ENCODE measurements at regions not wholly inside any gene's neighbourhood (a gene's known extent, or its start where the extent isn't known, plus 50 kb on each side); places are given as distances from the start of the nearest gene placed in this dataset.
A peak's percentile ranks its signal among the peaks of the same experiment; 100 is the strongest.

GRCh38 chr21:41639336-41639735, 127.5 kb downstream of the RIPK4 start:
- POLR2A ChIA-PET = no interaction called here

More at GRCh38 chr21:41639336-41639735, 127.5 kb downstream of the RIPK4 start:
- no peaks in the 10 kb centered on the region for H3K27me3 ChIP-seq (ENCODE audit: insufficient read depth)
- no peak overlapping the region for H3K9ac ChIP-seq
- H3F3A ChIP-seq (replicated peaks; ENCODE audit: insufficient read depth) = peaks cover 38% of the 10 kb centered on the region
- H3K9me2 ChIP-seq = no peaks in the 10 kb centered on the region
- H3K4me3 ChIP-seq (ENCODE audit: low read depth in 2 of 2, low read length in 1 of 2) = no peak overlapping the region
- no peak for TF ChIP-seq TCF12 (IDR thresholded peaks at IDR 0.05)
- no peak for TF ChIP-seq CTCF (IDR thresholded peaks at IDR 0.05)
- TF ChIP-seq EP300 (IDR thresholded peaks at IDR 0.05; ENCODE audit: borderline replicate concordance in 1 of 2, low read depth in 1 of 2, low read length in 1 of 2) = no peak
- TF ChIP-seq RFX5 (IDR thresholded peaks at IDR 0.05; ENCODE audit: low read length) = no peak
- no peak for TF ChIP-seq MAX (IDR thresholded peaks at IDR 0.05; ENCODE audit: low read depth)
- TF ChIP-seq PBX3 (IDR thresholded peaks at IDR 0.05) = no peak
- TF ChIP-seq FOXJ3 (CRISPR knock-in tag; IDR thresholded peaks at IDR 0.05) = no peak
- TF ChIP-seq YY1 (IDR thresholded peaks at IDR 0.05; ENCODE audit: low read depth) = no peak
- TF ChIP-seq FOSL2 (IDR thresholded peaks at IDR 0.05; ENCODE audit: borderline replicate concordance, low read depth) = no peak
- TF ChIP-seq RXRA (IDR thresholded peaks at IDR 0.05; ENCODE audit: borderline replicate concordance, low read depth) = no peak
- no peak for TF ChIP-seq USF2 (IDR thresholded peaks at IDR 0.05; ENCODE audit: borderline replicate concordance, low read depth, low read length)
- TF ChIP-seq ZBTB33 (IDR thresholded peaks at IDR 0.05; ENCODE audit: borderline replicate concordance, low read depth) = no peak
- TF ChIP-seq MEF2A (IDR thresholded peaks at IDR 0.05; ENCODE audit: borderline replicate concordance, low read depth) = no peak
- TF ChIP-seq RCOR1 (IDR thresholded peaks at IDR 0.05; ENCODE audit: low read length) = no peak
- TF ChIP-seq GABPA (IDR thresholded peaks at IDR 0.05; ENCODE audit: low read depth) = no peak
- no peak for TF ChIP-seq JUND (IDR thresholded peaks at IDR 0.05)
- no peak for TF ChIP-seq EZH2phosphoT487 (IDR thresholded peaks at IDR 0.05; ENCODE audit: borderline replicate concordance, low read depth)
- no peak for TF ChIP-seq TAF1 (IDR thresholded peaks at IDR 0.05; ENCODE audit: borderline replicate concordance, low read depth, low read length)
- TF ChIP-seq USF1 (IDR thresholded peaks at IDR 0.05; ENCODE audit: borderline replicate concordance, low read depth) = no peak
- WGBS (ENCODE audit: low lambda C conversion rate) = 98% methylated on average over 6 of the region's 10 CpGs
- H3K79me2 ChIP-seq (ENCODE audit: insufficient read depth) = no peaks in the 10 kb centered on the region
- H4K20me1 ChIP-seq (ENCODE audit: insufficient read depth) = no peaks in the 10 kb centered on the region
- H3K4me2 ChIP-seq = no peak overlapping the region
- peak overlapping the region in 1 of 2 experiments; percentile 99; a peak in 1 of 4 replicates for H3K27ac ChIP-seq (ENCODE audit: low read depth in 2 of 2, low read length in 1 of 2)
- no peak overlapping the region for H2AFZ ChIP-seq (ENCODE audit: low read depth)
- H3K36me3 ChIP-seq (replicated peaks in 1 of 2; ENCODE audit: control insufficient read depth in 1 of 2, insufficient read depth in 2 of 2, low read length in 1 of 2) = no peaks in the 10 kb centered on the region
- DNase-seq = no peak
- peaks cover 0 to 24% of the 10 kb centered on the region in 2 experiments; a peak in 2 of 4 replicates for H3K4me1 ChIP-seq (ENCODE audit: control insufficient read depth in 1 of 2, insufficient read depth in 2 of 2, low read depth in 1 of 2, low read length in 1 of 2)
- no peaks in the 10 kb centered on the region for H3K9me3 ChIP-seq
- CTCF ChIA-PET = interaction anchor here (2.4 kb wide), 1 partner anchor 27 kb away, joined by 10 read pairs; no protein-coding TSS in a partner anchor

All from SK-N-SH (cell line).